ENCODE measurements at regions not wholly inside any gene's neighbourhood (a gene's known extent, or its start where the extent isn't known, plus 50 kb on each side); places are given as distances from the start of the nearest gene placed in this dataset.

GRCh38 chr12:24584032-24584675 is 364.7 kb downstream of the BCAT1 start:
- no peak for DNase-seq (ENCODE audit: low spot score in 2 of 2)
- Histone ChIP-seq H3K27ac (no peak overlapping the region), H3K9me3 (peaks cover 0 to 8% of the 10 kb centered on the region in 2 donors), H3K4me3 (no peak overlapping the region), H3K4me1 (no peaks in the 10 kb centered on the region), H3K27me3 (no peaks in the 10 kb centered on the region), H3K36me3 (no peaks in the 10 kb centered on the region)
- no peak for TF ChIP-seq CTCF (IDR thresholded peaks at IDR 0.05)
- intact Hi-C loops (cut with DNase I) = no loop called here

GRCh38 chr12:24582954-24583601 is 365.8 kb downstream of the BCAT1 start:
- Histone ChIP-seq H3K4me1 (no peaks in the 10 kb centered on the region), H3K36me3 (no peaks in the 10 kb centered on the region), H3K27ac (no peak overlapping the region), H3K9me3 (peaks cover 0 to 8% of the 10 kb centered on the region in 2 donors), H3K4me3 (no peak overlapping the region), H3K27me3 (no peaks in the 10 kb centered on the region)
- no peak for TF ChIP-seq CTCF (IDR thresholded peaks at IDR 0.05)
- intact Hi-C loops (cut with DNase I) = no loop called here
- DNase-seq (ENCODE audit: low spot score in 2 of 2) = no peak

GRCh38 chr12:24574538-24574937 is 374.4 kb downstream of the BCAT1 start:
- TF ChIP-seq CTCF (IDR thresholded peaks at IDR 0.05) = no peak
- Histone ChIP-seq H3K9me3 (no peaks in the 10 kb centered on the region), H3K27ac (no peak overlapping the region), H3K4me3 (no peak overlapping the region), H3K27me3 (no peaks in the 10 kb centered on the region), H3K36me3 (no peaks in the 10 kb centered on the region), H3K4me1 (no peaks in the 10 kb centered on the region)
- intact Hi-C loops (cut with DNase I) = no loop called here
- DNase-seq (ENCODE audit: low spot score in 2 of 2) = no peak

- Histone ChIP-seq H3K4me1 (no peaks in the 10 kb centered on the region), H3K4me3 (no peak overlapping the region), H3K9me3 (no peaks in the 10 kb centered on the region), H3K27me3 (no peaks in the 10 kb centered on the region), H3K36me3 (no peaks in the 10 kb centered on the region), H3K27ac (no peak overlapping the region)
- intact Hi-C loops (cut with DNase I) = no loop called here
- DNase-seq (ENCODE audit: low spot score in 2 of 2) = no peak
- TF ChIP-seq CTCF (IDR thresholded peaks at IDR 0.05) = no peak
Measured at GRCh38 chr12:24573621-24574020, 375.3 kb downstream of the BCAT1 start.

GRCh38 chr12:24565300-24565699 is 383.6 kb downstream of the BCAT1 start:
- Histone ChIP-seq H3K27ac (no peak overlapping the region), H3K27me3 (no peaks in the 10 kb centered on the region), H3K36me3 (no peaks in the 10 kb centered on the region), H3K4me1 (no peaks in the 10 kb centered on the region), H3K9me3 (no peaks in the 10 kb centered on the region), H3K4me3 (no peak overlapping the region)
- TF ChIP-seq CTCF (IDR thresholded peaks at IDR 0.05) = no peak
- intact Hi-C loops (cut with DNase I) = no loop called here
- DNase-seq (ENCODE audit: low spot score in 2 of 2) = no peak

All from ascending aorta (tissue), 2 donors.